BLaER1 (cell line): ENCODE measurements at regions not wholly inside any gene's neighbourhood (a gene's known extent, or its start where the extent isn't known, plus 50 kb on each side); places are given as distances from the start of the nearest gene placed in this dataset.
"Not testable (repeated sequence)": the region's sequence is repeated elsewhere in the genome, so short reads cannot be mapped to it uniquely, and the experiment has no call there.

Experiments
- H3K27ac ChIP-seq: shearing (Covaris generic); formaldehyde crosslinking; 2 replicates; pipeline ENCODE4 v1.8.1; 2022
- H3K27me3 ChIP-seq: shearing (Covaris generic); formaldehyde crosslinking; 2 replicates; pipeline ENCODE4 v1.8.1; 2022
- H3K36me3 ChIP-seq: shearing (Covaris generic); formaldehyde crosslinking; 2 replicates; pipeline ENCODE4 v1.8.1; 2022
- H3K4me1 ChIP-seq: shearing (Covaris generic); formaldehyde crosslinking; 2 replicates; pipeline ENCODE4 v1.8.1; 2022
- H3K4me2 ChIP-seq: shearing (Covaris generic); formaldehyde crosslinking; 2 replicates; pipeline ENCODE4 v1.8.1; 2022
- H3K4me3 ChIP-seq: shearing (Covaris generic); formaldehyde crosslinking; 2 replicates; pipeline ENCODE4 v1.8.1; 2022
- H3K9ac ChIP-seq: shearing (Covaris generic); formaldehyde crosslinking; 2 replicates; pipeline ENCODE4 v1.8.1; 2022
- H3K9me3 ChIP-seq: shearing (Covaris generic); formaldehyde crosslinking; 2 replicates; pipeline ENCODE4 v1.8.1; 2022
- H4K20me1 ChIP-seq: shearing (Covaris generic); formaldehyde crosslinking; 2 replicates; pipeline ENCODE4 v1.8.1; 2022

DNA sequence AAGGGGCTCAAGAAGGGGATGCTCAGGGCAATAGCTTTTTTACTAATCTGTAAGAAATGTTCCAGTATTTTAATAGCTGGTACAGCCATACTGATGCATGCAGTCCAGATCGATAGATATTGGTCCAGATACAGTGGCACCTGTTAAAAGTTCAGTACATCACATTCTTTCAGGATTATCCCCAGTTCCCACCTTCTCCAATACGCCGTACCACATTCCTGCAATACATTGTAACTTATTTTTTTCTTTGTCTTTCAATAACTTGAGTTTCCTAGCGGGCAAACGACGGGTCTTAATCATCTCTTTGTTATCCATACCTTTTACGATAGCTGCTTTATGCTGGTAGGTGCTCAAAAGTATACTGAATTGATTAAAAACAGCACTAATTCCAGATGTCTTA is 136.1 kb upstream of the NBPF19 start:
- not testable (repeated sequence) for H3K36me3 ChIP-seq, H3K27ac ChIP-seq, H3K9ac ChIP-seq, H3K9me3 ChIP-seq, H3K27me3 ChIP-seq, H4K20me1 ChIP-seq, H3K4me1 ChIP-seq, H3K4me2 ChIP-seq, H3K4me3 ChIP-seq

DNA sequence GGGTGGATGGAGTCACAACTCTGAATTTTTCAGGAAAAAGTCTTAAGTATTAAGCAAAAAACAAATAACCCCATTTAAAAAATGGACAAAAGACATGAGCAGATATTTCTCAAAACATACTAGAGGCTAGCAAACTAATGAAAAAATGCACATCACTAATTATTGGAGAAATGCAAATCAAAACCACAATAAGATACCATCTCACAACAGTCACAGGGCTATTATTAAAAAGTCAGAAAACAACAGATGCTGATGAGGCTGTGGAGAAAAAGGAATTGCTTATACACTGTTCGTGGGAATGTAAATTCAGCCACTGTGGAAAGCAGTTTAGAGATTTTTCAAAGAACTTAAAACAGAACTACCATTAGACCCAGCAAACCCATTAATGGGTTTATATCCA is 125.4 kb upstream of the NBPF19 start:
- H4K20me1 ChIP-seq, H3K9ac ChIP-seq, H3K4me1 ChIP-seq, H3K4me2 ChIP-seq, H3K4me3 ChIP-seq, H3K27me3 ChIP-seq, H3K27ac ChIP-seq, H3K9me3 ChIP-seq, H3K36me3 ChIP-seq: not testable (repeated sequence)

- not testable (repeated sequence) for H3K36me3 ChIP-seq, H3K4me2 ChIP-seq, H3K9me3 ChIP-seq, H3K4me3 ChIP-seq, H3K9ac ChIP-seq, H3K27me3 ChIP-seq, H3K4me1 ChIP-seq, H4K20me1 ChIP-seq, H3K27ac ChIP-seq
Measured at GRCh38 chr1:149352205-149352604, 122.6 kb upstream of the NBPF19 start.

DNA sequence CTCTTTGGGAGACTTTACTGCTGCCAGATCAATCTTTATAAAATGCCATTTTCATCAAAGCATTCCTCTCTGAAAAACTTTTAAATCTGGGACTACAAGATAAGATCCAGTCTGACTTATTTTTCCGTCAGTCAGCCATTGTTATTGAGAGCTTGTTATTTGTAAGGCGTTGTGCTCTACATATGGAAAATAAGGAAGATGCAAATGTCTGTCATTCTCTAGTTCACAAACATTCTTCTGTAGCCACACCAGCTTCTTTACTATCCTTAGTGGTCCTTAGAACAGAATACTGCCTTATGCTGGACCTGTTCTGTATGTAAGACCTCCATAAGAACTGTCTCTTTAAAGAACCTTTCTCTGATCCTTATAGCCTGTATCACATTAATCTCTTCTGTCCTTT is 120.3 kb upstream of the NBPF19 start:
- H3K27me3 ChIP-seq, H3K4me3 ChIP-seq, H3K4me2 ChIP-seq, H3K4me1 ChIP-seq, H3K36me3 ChIP-seq, H3K9ac ChIP-seq, H4K20me1 ChIP-seq, H3K27ac ChIP-seq, H3K9me3 ChIP-seq: not testable (repeated sequence)

GRCh38 chr1:149355748-149356147 is 119.1 kb upstream of the NBPF19 start:
- not testable (repeated sequence) for H3K27ac ChIP-seq

GRCh38 chr1:149356152-149356551 is 118.7 kb upstream of the NBPF19 start:
- H3K36me3 ChIP-seq, H3K9me3 ChIP-seq, H3K4me1 ChIP-seq, H3K4me3 ChIP-seq, H3K27ac ChIP-seq, H3K4me2 ChIP-seq, H3K27me3 ChIP-seq, H4K20me1 ChIP-seq, H3K9ac ChIP-seq: not testable (repeated sequence)

More at GRCh38 chr1:149355748-149356147, 119.1 kb upstream of the NBPF19 start:
- not testable (repeated sequence) for H3K4me3 ChIP-seq, H3K27me3 ChIP-seq, H3K9ac ChIP-seq, H3K9me3 ChIP-seq, H4K20me1 ChIP-seq, H3K4me1 ChIP-seq, H3K36me3 ChIP-seq, H3K4me2 ChIP-seq

- H3K4me3 ChIP-seq, H3K4me2 ChIP-seq, H4K20me1 ChIP-seq, H3K9ac ChIP-seq, H3K36me3 ChIP-seq, H3K4me1 ChIP-seq, H3K27ac ChIP-seq, H3K27me3 ChIP-seq, H3K9me3 ChIP-seq: not testable (repeated sequence)
Measured at GRCh38 chr1:149360351-149360750, 114.5 kb upstream of the NBPF19 start.

DNA sequence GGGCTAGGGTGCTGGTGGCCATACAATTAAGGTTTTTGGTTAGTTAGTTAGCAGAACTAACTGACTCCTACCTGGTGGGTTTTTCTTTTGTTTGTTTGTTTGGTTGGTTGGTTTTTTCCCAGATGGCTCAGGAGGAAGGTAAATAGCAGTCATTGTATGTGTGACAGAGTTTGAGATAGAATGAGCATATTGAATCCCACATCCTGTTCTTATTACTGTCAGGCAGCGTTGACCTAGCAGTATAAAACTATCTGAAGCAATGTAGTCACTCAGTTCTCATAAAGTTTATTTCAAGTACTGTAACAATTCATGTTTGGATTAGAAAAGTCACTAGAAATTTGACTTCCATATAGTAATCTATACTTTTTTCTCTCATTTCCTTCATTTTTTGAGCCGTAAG is 113.5 kb upstream of the NBPF19 start:
- not testable (repeated sequence) for H3K27me3 ChIP-seq, H3K27ac ChIP-seq, H3K36me3 ChIP-seq, H3K4me2 ChIP-seq, H3K9me3 ChIP-seq, H3K4me1 ChIP-seq, H4K20me1 ChIP-seq, H3K4me3 ChIP-seq, H3K9ac ChIP-seq

DNA sequence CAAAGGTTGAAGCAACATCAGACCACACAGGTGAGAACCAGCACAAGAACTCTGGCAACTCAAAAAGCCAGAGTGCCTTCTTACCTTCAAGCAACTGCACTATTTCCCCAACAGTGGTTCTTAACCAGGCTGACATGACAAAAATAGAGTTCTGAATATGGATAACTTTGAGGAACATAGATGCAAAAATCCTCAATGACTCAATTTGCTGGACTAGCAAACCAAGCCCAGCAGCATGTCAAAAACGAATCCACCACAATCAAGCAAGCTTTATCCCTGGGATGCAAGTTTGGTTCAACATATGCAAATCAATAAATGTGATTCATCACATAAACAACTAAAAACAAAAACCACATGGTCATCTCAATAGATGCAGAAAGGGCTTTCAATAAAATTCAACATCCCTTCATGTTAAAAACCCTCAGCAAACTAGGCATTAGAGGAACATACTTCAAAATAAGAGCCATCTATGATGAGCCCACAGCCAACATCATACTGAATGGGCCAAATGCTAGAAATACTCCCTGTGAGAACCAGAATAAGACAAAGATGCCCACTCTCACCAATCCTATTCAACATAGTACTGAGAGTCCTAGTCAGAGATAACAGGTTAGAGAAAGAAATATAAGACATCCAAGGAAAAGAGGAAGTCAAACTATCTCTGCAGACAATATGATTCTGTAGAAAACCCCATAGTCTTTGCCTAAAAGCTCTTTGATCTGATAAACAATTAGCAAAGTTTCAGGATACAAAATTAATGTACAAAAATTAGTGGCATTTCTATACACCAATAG is 110.5 kb upstream of the NBPF19 start:
- not testable (repeated sequence) for H3K27me3 ChIP-seq, H3K27ac ChIP-seq, H3K9me3 ChIP-seq, H3K4me2 ChIP-seq, H3K4me3 ChIP-seq, H4K20me1 ChIP-seq, H3K36me3 ChIP-seq, H3K4me1 ChIP-seq, H3K9ac ChIP-seq

- H3K9ac ChIP-seq, H3K27me3 ChIP-seq, H3K4me3 ChIP-seq, H3K4me1 ChIP-seq, H3K9me3 ChIP-seq, H3K27ac ChIP-seq, H4K20me1 ChIP-seq, H3K4me2 ChIP-seq, H3K36me3 ChIP-seq: not testable (repeated sequence)
Measured at GRCh38 chr1:149366402-149366801, 108.4 kb upstream of the NBPF19 start.

GRCh38 chr1:149367472-149368044 is 107.3 kb upstream of the NBPF19 start:
- H3K27ac ChIP-seq, H4K20me1 ChIP-seq, H3K27me3 ChIP-seq, H3K9ac ChIP-seq, H3K4me3 ChIP-seq, H3K4me2 ChIP-seq, H3K9me3 ChIP-seq, H3K4me1 ChIP-seq, H3K36me3 ChIP-seq: not testable (repeated sequence)

- not testable (repeated sequence) for H3K9ac ChIP-seq, H3K4me1 ChIP-seq, H3K9me3 ChIP-seq, H3K27ac ChIP-seq, H3K27me3 ChIP-seq, H3K36me3 ChIP-seq, H3K4me3 ChIP-seq, H3K4me2 ChIP-seq, H4K20me1 ChIP-seq
Measured at GRCh38 chr1:149368337-149368736, 106.5 kb upstream of the NBPF19 start.

DNA sequence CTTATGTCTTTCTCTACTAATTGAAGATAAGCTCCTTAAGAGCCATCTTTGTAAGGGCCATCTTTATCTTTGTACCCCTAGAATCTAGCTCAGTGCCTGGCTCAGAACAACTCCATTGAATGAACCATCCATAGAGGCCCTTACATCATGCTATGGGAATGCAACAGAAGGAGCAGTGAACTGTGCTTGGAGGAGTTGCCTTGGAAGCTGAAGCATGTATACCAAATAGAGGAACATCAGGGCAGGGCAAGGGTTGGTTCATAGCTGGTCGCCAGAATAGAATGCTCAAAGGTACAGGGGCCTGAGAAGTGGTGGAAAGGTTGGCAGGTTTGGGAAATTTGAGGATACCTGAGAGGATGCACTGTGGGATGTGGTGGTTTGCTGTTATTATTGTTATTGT is 105.8 kb upstream of the NBPF19 start:
- H3K9me3 ChIP-seq, H3K27ac ChIP-seq, H3K9ac ChIP-seq, H3K4me2 ChIP-seq, H4K20me1 ChIP-seq, H3K36me3 ChIP-seq, H3K4me1 ChIP-seq, H3K27me3 ChIP-seq, H3K4me3 ChIP-seq: not testable (repeated sequence)

DNA sequence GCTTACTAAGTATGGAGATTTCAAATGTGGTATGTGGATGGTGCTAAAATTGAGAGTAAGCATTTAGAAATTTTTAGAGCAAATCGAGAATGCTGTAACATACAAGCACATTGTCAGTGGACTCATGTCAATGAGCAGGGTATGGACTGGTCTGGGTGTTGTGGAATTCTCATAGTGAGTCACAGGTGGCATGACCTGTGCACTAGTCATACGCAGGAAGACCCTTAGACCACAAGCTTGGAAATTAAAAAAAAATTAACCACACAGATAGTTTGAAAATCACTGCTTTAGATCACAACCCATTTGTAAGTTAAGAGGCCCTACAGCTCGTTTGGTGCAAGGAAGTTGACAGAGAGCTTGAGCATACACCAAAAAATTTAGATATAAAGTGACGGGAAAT is 102.9 kb upstream of the NBPF19 start:
- not testable (repeated sequence) for H4K20me1 ChIP-seq, H3K27ac ChIP-seq, H3K4me1 ChIP-seq, H3K4me2 ChIP-seq, H3K9ac ChIP-seq, H3K9me3 ChIP-seq, H3K4me3 ChIP-seq, H3K36me3 ChIP-seq, H3K27me3 ChIP-seq

DNA sequence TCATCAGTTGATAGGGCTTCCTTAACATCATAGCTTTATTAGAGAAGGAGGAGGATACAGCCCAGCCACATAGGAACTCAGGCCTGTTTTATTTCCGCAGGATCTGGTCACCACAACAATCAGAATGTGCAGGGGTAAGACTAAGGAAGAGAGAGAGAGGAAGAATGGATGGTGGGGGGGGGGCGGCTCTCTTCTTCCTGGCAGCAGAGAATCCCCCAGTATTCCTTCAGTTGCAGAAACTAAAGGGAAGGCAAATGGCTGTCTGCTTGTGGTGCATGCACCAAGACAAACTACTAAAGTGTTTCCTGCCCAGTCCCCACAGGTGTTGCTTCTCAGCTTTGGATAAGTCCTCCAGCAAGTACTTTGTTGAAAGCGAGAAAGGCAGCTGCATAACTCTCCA is 96.4 kb upstream of the NBPF19 start:
- H3K4me2 ChIP-seq, H3K36me3 ChIP-seq, H3K4me3 ChIP-seq, H3K9me3 ChIP-seq, H3K27ac ChIP-seq, H4K20me1 ChIP-seq, H3K4me1 ChIP-seq, H3K27me3 ChIP-seq, H3K9ac ChIP-seq: not testable (repeated sequence)
